Glomerular visceral epithelial cell (primary cell): ENCODE measurements at regions not wholly inside any gene's neighbourhood (a gene's known extent, or its start where the extent isn't known, plus 50 kb on each side); places are given as distances from the start of the nearest gene placed in this dataset.

Experiments
- DNase-seq: peaks from one replicate; pipeline ENCODE4 v3.0.0-alpha.2; 2016; ENCODE audit errors: extremely low spot score

- DNase-seq: no peak
Observed at GRCh38 chr7:26513948-26514347, 222.3 kb downstream of the SNX10 start.

DNA sequence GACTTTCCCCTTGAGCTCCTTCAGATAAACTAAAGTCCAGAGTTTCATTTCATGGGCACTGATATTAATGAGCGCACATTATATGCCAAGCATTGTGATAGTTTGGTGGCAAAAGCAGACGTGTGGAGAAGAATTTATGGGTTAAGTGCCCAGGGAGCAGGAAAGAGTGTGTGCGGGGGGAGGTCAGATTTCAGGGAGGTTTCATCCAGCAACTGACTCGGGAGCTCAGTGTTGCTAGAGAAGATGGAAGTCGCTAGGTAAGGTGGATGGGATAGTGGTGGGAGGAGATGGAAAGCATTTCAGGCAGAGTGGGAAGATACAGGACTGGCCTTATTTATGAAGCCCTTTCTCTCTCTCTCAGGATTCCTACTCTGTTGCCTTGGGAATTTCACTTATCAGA is 223.0 kb downstream of the SNX10 start:
- no peak for DNase-seq

- DNase-seq: peak; percentile 51
Observed at GRCh38 chr7:26515314-26515842, 223.7 kb downstream of the SNX10 start.

DNA sequence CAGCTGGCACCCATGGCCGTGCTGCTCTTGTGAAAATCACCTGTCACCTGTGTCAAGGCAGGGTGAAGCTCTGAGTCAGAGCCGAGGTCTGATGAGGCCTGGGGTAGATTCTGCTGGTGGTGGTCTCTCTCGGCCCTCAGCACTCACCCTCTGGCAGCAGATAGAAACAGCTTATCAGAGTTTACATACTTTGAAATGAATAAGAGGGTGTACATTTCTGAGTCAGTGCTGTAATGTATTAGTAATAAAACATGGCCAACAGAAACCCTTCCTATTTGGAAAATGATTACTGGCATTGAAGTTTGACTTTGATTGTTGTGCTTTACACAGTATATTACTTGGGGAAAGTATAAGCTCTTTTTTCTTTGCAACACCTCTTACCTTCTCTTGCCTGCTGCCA is 228.8 kb downstream of the SNX10 start:
- DNase-seq: no peak

- no peak for DNase-seq
Observed at GRCh38 chr7:26522633-26523032, 231.0 kb downstream of the SNX10 start.

DNA sequence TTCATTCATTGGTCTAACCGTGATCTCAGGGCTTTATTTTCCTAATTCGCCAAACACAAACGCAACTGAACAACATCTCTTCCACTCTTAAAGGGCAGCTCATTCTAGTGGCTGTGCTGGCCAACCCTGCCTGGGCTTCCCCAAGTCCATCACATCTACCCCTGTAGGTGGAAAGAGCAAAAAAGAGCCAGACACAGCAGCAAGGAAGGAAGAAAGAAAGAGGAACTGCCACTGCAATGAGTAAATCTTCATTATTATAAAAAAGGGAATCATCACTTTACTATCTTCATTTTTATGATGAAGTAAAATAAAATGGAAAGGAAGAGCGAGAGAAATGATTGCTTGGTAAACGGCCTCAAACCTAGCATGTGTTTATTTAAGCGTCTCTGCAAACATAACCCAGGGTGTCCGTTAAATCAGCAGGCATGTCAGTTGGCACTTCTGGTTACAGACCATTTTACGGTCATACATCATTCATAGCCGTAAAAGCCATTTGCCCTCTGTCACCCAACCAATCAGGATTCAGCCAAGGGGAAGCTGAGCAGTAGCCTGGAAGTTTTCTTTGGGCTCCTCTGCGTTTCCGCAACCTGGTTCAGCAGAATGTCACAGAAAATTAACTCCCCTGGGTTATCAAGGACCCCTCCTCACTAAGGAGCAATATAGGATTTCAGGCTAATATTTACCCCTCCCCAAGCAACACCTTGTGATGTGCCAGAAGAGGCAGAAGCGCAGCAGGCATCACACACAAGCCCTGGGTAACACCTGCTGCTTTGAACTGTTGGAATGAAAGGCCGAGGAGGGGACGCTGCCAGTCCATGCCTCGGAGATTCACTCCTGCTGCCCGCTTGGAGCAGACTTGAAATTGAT is 234.0 kb downstream of the SNX10 start:
- no peak for DNase-seq

- no peak for DNase-seq
Observed at GRCh38 chr7:26526265-26526587, 234.6 kb downstream of the SNX10 start.

DNA sequence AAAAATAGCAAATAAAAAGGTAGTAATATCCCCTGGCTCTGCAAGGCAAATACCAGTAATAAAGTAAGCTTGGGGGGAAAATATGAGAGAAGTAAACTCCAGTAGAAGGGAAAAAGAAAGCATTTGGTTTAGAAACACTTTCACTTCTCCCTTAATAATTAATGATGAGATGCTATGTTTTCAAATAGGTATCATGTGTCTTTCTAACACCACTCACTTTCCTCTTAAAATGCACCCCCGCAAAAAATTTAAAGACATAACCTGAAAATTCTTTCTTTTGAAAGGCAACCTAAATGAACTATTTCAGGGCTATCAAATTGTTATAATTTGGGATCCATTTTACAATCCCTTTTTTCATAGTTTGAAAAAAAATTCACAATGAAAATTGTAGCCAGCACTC is 240.3 kb downstream of the SNX10 start:
- no peak for DNase-seq

- no peak for DNase-seq
Observed at GRCh38 chr7:26532471-26532870, 240.8 kb downstream of the SNX10 start.

DNA sequence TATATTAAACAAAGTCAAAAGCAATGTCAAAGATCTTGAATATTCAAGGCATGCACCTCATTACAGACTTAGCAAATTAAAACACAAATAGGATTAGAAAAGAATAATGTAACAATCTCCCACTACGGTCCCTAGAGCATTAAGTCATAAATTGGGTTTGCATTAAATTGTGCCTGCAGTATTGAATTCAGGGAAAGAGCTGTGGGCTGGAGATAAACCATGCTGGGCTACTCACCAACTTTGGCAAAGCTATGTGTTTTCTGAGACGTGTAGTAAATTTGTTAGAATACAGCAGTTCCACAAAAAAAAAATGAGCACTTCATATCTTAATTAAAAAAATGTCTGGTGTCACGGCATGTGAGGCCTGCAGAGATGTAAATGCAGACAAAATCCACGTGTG is 241.6 kb downstream of the SNX10 start:
- DNase-seq: no peak

GRCh38 chr7:26534649-26535482 is 243.2 kb downstream of the SNX10 start:
- no peak for DNase-seq

GRCh38 chr7:26535483-26536007 is 243.9 kb downstream of the SNX10 start:
- DNase-seq: no peak

DNA sequence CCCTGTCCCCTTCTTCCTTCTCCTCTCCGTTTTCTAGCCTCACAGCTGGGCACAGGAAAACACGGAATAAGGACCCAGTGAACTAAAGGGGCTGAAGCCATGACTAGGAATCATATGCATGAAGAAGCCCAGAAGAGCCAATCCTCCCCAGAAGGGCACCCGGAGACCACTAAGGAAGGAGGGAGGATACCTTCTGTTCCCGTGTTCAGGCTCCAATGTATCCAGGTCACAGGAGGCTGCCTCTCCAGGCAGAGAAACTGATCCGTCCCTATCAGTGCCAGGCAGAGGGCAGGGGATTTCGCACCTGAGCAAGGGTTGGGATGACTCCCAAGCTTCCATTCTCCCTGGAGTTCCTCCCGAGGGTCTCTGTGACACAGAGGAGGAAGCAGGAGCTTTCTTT is 246.6 kb downstream of the SNX10 start:
- DNase-seq: no peak

GRCh38 chr7:26538689-26539088 is 247.0 kb downstream of the SNX10 start:
- DNase-seq: no peak

- DNase-seq: no peak
Observed at GRCh38 chr7:26543340-26543739, 251.7 kb downstream of the SNX10 start.

GRCh38 chr7:26543951-26544350 is 252.3 kb downstream of the SNX10 start:
- DNase-seq: no peak

GRCh38 chr7:26546508-26547053 is 254.9 kb downstream of the SNX10 start:
- no peak for DNase-seq

GRCh38 chr7:26547156-26547555 is 255.5 kb downstream of the SNX10 start:
- DNase-seq: no peak

- DNase-seq: peak; percentile 82
Observed at GRCh38 chr7:26549281-26549944, 257.8 kb downstream of the SNX10 start.

DNA sequence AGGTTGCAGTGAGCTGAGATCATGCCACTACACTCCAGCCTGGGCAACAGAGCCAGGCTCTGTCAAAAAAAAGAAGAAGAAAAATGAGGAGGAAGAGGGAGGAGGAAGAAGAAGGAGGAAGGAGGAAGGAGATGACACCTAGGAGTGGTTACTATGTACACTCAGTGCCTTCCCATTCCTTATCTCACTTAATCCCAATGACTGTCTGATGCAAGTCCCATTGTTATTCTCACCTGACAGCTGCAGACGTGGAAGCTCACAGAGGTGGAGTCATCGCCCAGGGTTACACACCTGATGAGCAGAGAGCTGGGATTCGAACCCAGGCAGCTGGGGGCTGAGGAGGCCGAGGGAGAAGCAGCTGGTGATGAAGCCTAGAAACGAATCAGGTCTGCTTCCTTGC is 258.8 kb downstream of the SNX10 start:
- no peak for DNase-seq

DNA sequence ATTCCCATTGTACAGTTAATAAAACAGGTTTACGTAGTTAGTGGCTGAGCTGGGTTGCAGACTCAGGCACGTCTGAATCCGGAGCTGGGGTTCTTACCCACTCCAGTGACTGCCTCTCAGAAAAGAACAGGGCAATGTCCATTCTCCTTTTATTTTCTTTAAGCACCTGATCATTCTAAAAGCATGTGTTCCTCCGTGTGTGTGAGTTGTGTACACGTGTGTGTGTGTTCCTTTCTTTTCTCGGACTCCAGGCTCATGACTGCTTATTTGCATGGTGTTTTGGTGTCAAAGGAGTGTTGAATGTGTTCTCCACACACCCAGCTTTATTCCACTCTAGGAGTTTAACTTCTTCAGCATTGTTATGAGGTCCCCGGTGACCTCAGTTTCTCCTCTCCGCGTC is 260.1 kb downstream of the SNX10 start:
- DNase-seq: no peak

- DNase-seq: no peak
Observed at GRCh38 chr7:26553128-26553527, 261.5 kb downstream of the SNX10 start.
